ENCODE measurements at regions not wholly inside any gene's neighbourhood (a gene's known extent, or its start where the extent isn't known, plus 50 kb on each side); places are given as distances from the start of the nearest gene placed in this dataset.

DNA sequence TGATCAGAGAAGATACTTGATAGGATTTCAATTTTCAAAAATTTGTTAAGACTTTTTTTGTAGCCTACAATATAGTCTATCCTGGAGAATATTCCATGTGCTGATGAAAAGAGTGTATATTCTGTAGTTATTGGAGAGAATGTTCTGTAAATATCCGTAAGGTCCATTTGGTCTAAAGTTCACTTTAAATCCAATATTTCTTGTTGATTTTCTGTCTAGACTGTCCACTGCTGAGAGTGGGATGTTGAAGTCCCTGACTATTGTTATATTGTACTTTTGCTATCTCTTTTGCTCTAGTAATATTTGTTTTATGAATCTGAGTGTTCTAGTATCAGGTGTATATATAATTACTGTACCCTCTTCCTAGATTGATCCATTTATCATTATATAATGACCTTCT, 406.2 kb upstream of the CNTN4 start:
- ATAC-seq (replicated peaks) (no peak), DNase-seq (no peak)
- Mint-ChIP-seq H3K36me3 (no peaks in the 10 kb centered on the region), H3K9me3 (peaks cover 12 to 14% of the 10 kb centered on the region in 2 donors), H3K4me3 (no peak overlapping the region), H3K27me3 (no peaks in the 10 kb centered on the region), H3K27ac (no peak overlapping the region), H3K4me1 (no peaks in the 10 kb centered on the region)

- Mint-ChIP-seq H3K4me3 (no peak overlapping the region), H3K9me3 (peaks cover 12 to 13% of the 10 kb centered on the region in 2 donors), H3K4me1 (no peaks in the 10 kb centered on the region), H3K27ac (no peak overlapping the region), H3K36me3 (no peaks in the 10 kb centered on the region), H3K27me3 (no peaks in the 10 kb centered on the region)
- DNase-seq: no peak
- no peak for ATAC-seq (replicated peaks)
Observed at GRCh38 chr3:1693145-1693544, 405.5 kb upstream of the CNTN4 start.

DNA sequence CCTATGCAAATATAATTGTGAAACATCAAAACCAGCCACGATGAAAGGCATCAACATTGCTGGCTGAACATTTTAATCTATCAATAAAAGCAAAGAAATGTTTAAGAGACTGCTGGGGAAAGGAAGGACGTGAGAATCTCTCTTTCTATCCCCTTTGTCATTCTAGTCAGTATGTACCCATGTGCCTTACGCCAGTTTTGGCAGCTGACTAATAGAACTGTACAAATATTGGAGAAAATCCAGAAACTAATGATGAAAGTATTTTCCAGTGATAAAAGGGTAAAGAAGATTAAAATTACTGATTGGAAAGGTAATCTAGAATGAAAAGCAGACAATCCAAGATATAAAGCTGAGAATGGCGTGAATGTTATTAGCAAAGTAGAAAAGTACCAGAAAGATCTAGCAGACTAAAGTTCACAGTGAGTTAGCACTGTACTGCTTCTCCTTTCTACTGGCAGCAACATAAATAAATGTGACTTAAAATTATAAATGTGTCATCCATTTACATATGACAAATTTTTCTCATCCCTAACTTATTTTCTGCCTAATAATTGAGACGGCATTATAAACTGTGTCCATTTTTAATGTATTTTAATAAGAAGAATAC, 401.9 kb upstream of the CNTN4 start:
- ATAC-seq (replicated peaks) (no peak), DNase-seq (no peak)
- H3K36me3 Mint-ChIP-seq: no peaks in the 10 kb centered on the region
- H3K9me3 Mint-ChIP-seq: peaks cover 6 to 11% of the 10 kb centered on the region in 2 donors
- no peaks in the 10 kb centered on the region for H3K27me3 Mint-ChIP-seq
- no peak overlapping the region for H3K27ac Mint-ChIP-seq
- H3K4me1 Mint-ChIP-seq: no peaks in the 10 kb centered on the region
- H3K4me3 Mint-ChIP-seq: no peak overlapping the region

- H3K4me1 Mint-ChIP-seq: no peaks in the 10 kb centered on the region
Observed at GRCh38 chr3:1699361-1699920, 399.2 kb upstream of the CNTN4 start.

DNA sequence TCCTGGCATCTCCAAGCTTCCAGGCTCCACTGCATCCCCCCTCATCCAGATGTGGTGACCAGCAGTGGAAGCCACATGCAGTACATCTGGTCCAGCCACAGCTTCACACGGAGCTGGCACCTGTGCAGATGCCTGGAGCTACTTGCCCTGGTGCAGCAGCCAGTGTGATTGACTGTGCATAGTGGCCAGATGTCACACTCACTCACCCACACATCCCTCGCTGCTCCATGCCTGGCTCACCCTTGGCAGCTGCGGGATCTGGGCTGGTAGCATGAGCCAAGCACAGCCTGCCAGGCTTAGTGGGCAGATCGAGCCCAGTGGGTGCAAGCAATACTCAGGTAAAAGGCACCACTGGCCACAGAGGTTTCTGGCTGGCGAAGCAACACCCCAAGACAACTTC, 398.0 kb upstream of the CNTN4 start:
- DNase-seq (no peak), ATAC-seq (replicated peaks) (no peak)
- H3K4me3 Mint-ChIP-seq: no peak overlapping the region
- H3K9me3 Mint-ChIP-seq: peaks cover 0 to 6% of the 10 kb centered on the region in 2 donors
- H3K27me3 Mint-ChIP-seq: no peaks in the 10 kb centered on the region
- H3K4me1 Mint-ChIP-seq: no peaks in the 10 kb centered on the region
- H3K36me3 Mint-ChIP-seq: no peaks in the 10 kb centered on the region
- H3K27ac Mint-ChIP-seq: no peak overlapping the region

More at GRCh38 chr3:1699361-1699920, 399.2 kb upstream of the CNTN4 start:
- Mint-ChIP-seq H3K27ac (no peak overlapping the region), H3K36me3 (no peaks in the 10 kb centered on the region), H3K9me3 (peaks cover 0 to 6% of the 10 kb centered on the region in 2 donors), H3K4me3 (no peak overlapping the region), H3K27me3 (no peaks in the 10 kb centered on the region)
- ATAC-seq (replicated peaks): no peak
- no peak for DNase-seq

GRCh38 chr3:1703169-1703568, 395.5 kb upstream of the CNTN4 start:
- DNase-seq (no peak), ATAC-seq (replicated peaks) (no peak)
- Mint-ChIP-seq H3K4me3 (no peak overlapping the region), H3K4me1 (no peaks in the 10 kb centered on the region), H3K36me3 (no peaks in the 10 kb centered on the region), H3K27me3 (no peaks in the 10 kb centered on the region), H3K27ac (no peak overlapping the region), H3K9me3 (peaks cover 7 to 10% of the 10 kb centered on the region in 2 donors)

DNA sequence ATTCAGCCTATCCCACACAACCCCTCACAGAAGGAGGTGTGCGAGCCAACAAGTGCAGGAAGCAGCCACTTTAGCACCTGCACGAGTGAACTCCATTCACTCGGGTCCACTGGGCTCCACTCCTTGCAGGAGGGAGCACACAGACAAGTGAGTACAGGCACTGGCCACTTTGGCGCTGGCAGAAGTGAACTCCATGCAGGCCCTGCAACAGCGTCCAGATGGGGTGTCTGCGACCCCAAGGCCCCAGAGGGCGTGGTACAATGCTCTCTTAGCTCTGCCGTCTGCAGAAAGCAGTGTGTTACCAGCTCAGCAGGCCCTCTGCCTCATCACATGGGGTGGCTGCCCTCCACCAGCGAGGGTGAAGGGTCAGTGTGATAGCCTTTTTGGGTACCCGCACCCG, 388.0 kb upstream of the CNTN4 start:
- ATAC-seq (replicated peaks): no peak
- Mint-ChIP-seq H3K9me3 (peaks cover 7 to 11% of the 10 kb centered on the region in 2 donors), H3K27ac (no peak overlapping the region), H3K4me3 (no peak overlapping the region), H3K36me3 (no peaks in the 10 kb centered on the region), H3K4me1 (no peaks in the 10 kb centered on the region), H3K27me3 (no peaks in the 10 kb centered on the region)
- DNase-seq: no peak

GRCh38 chr3:1717524-1717923, 381.1 kb upstream of the CNTN4 start:
- H3K36me3 Mint-ChIP-seq: no peaks in the 10 kb centered on the region
- no peak overlapping the region for H3K27ac Mint-ChIP-seq
- H3K4me3 Mint-ChIP-seq: no peak overlapping the region
- ATAC-seq (replicated peaks) (no peak), DNase-seq (no peak)
- peaks cover 5% of the 10 kb centered on the region in 2 donors for H3K9me3 Mint-ChIP-seq
- H3K4me1 Mint-ChIP-seq: no peaks in the 10 kb centered on the region
- H3K27me3 Mint-ChIP-seq: no peaks in the 10 kb centered on the region

- ATAC-seq (replicated peaks) (no peak), DNase-seq (no peak)
- Mint-ChIP-seq H3K36me3 (no peaks in the 10 kb centered on the region), H3K27ac (no peak overlapping the region), H3K4me1 (no peaks in the 10 kb centered on the region), H3K4me3 (no peak overlapping the region), H3K9me3 (peaks cover 9 to 11% of the 10 kb centered on the region in 2 donors), H3K27me3 (no peaks in the 10 kb centered on the region)
Observed at GRCh38 chr3:1723726-1724125, 374.9 kb upstream of the CNTN4 start.

DNA sequence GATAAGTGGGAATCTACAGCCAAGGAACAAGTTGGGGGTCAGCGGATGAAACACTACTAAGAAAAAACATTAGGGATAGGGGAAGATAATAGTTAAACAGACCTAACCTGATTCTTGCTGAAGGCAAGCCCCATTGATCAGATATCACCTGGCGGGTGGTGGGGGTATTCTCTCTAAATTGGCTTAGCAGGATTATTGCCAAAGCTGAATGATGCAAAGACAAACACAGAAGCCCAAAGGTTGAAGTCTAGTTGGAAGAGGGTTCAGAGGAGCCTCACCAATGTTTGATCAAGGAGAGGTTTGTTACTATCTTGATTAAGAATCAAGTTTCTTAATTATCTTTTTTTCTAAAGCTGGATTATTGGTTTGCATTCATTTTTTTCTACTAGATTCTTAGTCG, 371.9 kb upstream of the CNTN4 start:
- Mint-ChIP-seq H3K36me3 (no peaks in the 10 kb centered on the region), H3K27me3 (no peaks in the 10 kb centered on the region), H3K9me3 (peaks cover 7 to 13% of the 10 kb centered on the region in 2 donors), H3K4me1 (no peaks in the 10 kb centered on the region), H3K4me3 (no peak overlapping the region), H3K27ac (no peak overlapping the region)
- no peak for ATAC-seq (replicated peaks)
- no peak for DNase-seq

GRCh38 chr3:1727242-1727641, 371.4 kb upstream of the CNTN4 start:
- Mint-ChIP-seq H3K27ac (no peak overlapping the region), H3K4me1 (no peaks in the 10 kb centered on the region), H3K36me3 (no peaks in the 10 kb centered on the region), H3K4me3 (no peak overlapping the region), H3K9me3 (peaks cover 9 to 13% of the 10 kb centered on the region in 2 donors), H3K27me3 (no peaks in the 10 kb centered on the region)
- no peak for DNase-seq
- no peak for ATAC-seq (replicated peaks)

- ATAC-seq (replicated peaks) (no peak), DNase-seq (no peak)
- no peak overlapping the region for H3K27ac Mint-ChIP-seq
- no peaks in the 10 kb centered on the region for H3K27me3 Mint-ChIP-seq
- peaks cover 8 to 9% of the 10 kb centered on the region in 2 donors for H3K9me3 Mint-ChIP-seq
- H3K4me3 Mint-ChIP-seq: no peak overlapping the region
- H3K36me3 Mint-ChIP-seq: no peaks in the 10 kb centered on the region
- H3K4me1 Mint-ChIP-seq: no peaks in the 10 kb centered on the region
Observed at GRCh38 chr3:1728510-1728909, 370.2 kb upstream of the CNTN4 start.

DNA sequence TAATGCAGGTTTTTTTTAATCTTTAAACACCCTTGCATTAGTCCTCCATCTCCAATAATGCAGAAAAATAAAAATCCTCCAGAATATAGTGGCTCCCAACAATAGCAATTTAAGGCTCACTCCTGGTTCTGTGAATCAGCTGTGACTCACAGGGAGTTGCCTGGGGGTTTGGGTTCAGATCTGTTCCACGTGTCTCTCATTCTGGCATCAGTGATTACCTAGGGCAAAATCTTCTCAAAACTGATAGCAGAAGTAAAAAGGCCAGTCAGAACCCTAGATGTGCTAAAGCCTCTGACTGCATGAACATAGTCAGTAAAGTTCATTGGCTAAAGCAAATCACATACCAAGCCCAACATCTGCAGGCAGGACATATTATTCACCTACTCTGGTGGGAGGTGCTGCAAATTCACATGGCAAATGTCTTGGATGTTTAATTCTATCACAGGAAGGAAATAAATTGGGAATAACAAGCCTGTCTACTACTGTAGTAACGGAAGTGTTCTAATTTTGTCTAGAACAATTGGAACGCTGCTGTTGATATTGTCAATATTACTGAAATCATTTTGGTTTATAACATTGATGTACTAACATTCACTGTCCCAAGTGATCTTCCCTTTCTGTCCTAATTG, 364.1 kb upstream of the CNTN4 start:
- no peaks in the 10 kb centered on the region for H3K36me3 Mint-ChIP-seq
- peaks cover 9 to 10% of the 10 kb centered on the region in 2 donors for H3K9me3 Mint-ChIP-seq
- ATAC-seq (replicated peaks): no peak
- no peak overlapping the region for H3K27ac Mint-ChIP-seq
- no peak overlapping the region for H3K4me3 Mint-ChIP-seq
- H3K4me1 Mint-ChIP-seq: no peaks in the 10 kb centered on the region
- H3K27me3 Mint-ChIP-seq: no peaks in the 10 kb centered on the region
- DNase-seq: no peak

DNA sequence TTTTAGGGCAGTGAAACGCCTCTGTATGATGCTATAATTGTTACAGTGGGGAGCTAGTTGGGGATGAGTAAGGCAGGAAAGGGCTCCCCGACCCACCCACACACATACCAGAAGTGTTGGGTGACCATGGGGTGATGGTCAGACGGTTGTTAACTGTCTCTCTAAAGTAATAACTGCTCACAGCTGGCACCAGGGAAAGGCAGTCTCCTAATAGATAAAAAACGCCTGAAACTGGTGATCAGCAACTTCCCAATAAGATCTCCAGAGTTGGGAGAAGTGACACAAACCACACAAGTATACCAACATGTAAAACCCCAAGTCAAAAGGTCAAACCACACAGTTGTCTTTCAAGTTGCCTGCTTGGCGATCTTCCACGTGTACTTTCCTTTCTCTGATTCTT, 346.5 kb upstream of the CNTN4 start:
- Mint-ChIP-seq H3K27ac (no peak overlapping the region), H3K27me3 (no peaks in the 10 kb centered on the region), H3K9me3 (peaks cover 8 to 12% of the 10 kb centered on the region in 2 donors)

DNA sequence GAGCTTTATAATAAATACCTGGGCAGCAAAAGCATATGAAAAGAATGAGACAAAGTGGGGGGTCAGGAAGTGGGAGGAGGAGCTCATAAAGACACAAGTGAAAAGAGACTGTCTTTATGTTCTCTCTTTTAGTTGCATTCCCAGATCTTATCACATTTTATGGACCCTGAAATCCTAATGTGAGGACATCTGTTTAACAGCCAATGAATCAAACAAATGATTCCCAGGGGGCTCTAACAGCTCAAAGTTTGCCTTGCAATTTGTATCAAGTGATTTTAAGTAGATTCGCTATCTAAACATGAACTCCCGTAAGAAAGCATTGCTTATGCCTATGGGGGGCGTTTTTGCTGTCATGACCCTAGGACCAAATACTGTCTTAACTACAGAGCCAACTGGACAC, 332.3 kb upstream of the CNTN4 start:
- no peak for ATAC-seq (replicated peaks)
- DNase-seq: no peak
- H3K9me3 Mint-ChIP-seq: peaks cover 4 to 8% of the 10 kb centered on the region in 2 donors
- no peaks in the 10 kb centered on the region for H3K4me1 Mint-ChIP-seq
- no peaks in the 10 kb centered on the region for H3K27me3 Mint-ChIP-seq
- H3K36me3 Mint-ChIP-seq: no peaks in the 10 kb centered on the region
- no peak overlapping the region for H3K27ac Mint-ChIP-seq
- H3K4me3 Mint-ChIP-seq: no peak overlapping the region

More for the DNA sequence above, 346.5 kb upstream of the CNTN4 start:
- no peak overlapping the region for H3K4me3 Mint-ChIP-seq
- ATAC-seq (replicated peaks): peak in 1 of 2 donors; percentile 23
- DNase-seq: no peak
- H3K4me1 Mint-ChIP-seq: no peaks in the 10 kb centered on the region
- no peaks in the 10 kb centered on the region for H3K36me3 Mint-ChIP-seq

All from stimulated activated naive B cell treated with anti-CD40 and anti-IgM and Interleukin-4, amounts not matched to agents 10 μg/mL and 1 μg/mL and 100 μg/mL, for 72 hours (primary cell).